ENCODE measurements at regions not wholly inside any gene's neighbourhood (a gene's known extent, or its start where the extent isn't known, plus 50 kb on each side); places are given as distances from the start of the nearest gene placed in this dataset.

- H3K27me3 Mint-ChIP-seq (ENCODE audit: insufficient read depth, low read depth, poor library complexity): peaks cover 3% of the 10 kb centered on the region
- Histone ChIP-seq H3K27ac (ENCODE audit: low read depth) (no peak overlapping the region), H3K79me2 (replicated peaks; ENCODE audit: insufficient read depth) (no peaks in the 10 kb centered on the region), H3K9me2 (ENCODE audit: insufficient read depth) (no peaks in the 10 kb centered on the region), H2AFZ (no peak overlapping the region), H3K27me3 (ENCODE audit: insufficient read depth) (no peaks in the 10 kb centered on the region), H3K36me3 (ENCODE audit: insufficient read depth) (no peaks in the 10 kb centered on the region), H3K4me3 (no peak overlapping the region), H4K20me1 (replicated peaks; ENCODE audit: insufficient read depth) (no peaks in the 10 kb centered on the region), H3K4me1 (ENCODE audit: insufficient read depth) (peaks cover 21% of the 10 kb centered on the region), H3F3A (replicated peaks; ENCODE audit: low read depth) (no peaks in the 10 kb centered on the region), H3K4me2 (no peak overlapping the region)
- H3K4me3 Mint-ChIP-seq: no peak overlapping the region
- ATAC-seq (no peak), DNase-seq (ENCODE audit: low spot score) (no peak)
- no peak overlapping the region for H3K27ac Mint-ChIP-seq
- H3K36me3 Mint-ChIP-seq (ENCODE audit: low read depth): no peaks in the 10 kb centered on the region
- TF ChIP-seq EZH2 (IDR thresholded peaks at IDR 0.05; ENCODE audit: low read depth, unreplicated experiment) (no peak), POLR2AphosphoS5 (IDR thresholded peaks at IDR 0.05; ENCODE audit: low read depth) (no peak), REST (IDR thresholded peaks at IDR 0.05; ENCODE audit: unreplicated experiment) (no peak), STAT1 (IDR thresholded peaks at IDR 0.05; ENCODE audit: unreplicated experiment) (no peak), ETS1 (IDR thresholded peaks at IDR 0.05) (no peak), EZH2phosphoT487 (IDR thresholded peaks at IDR 0.05; ENCODE audit: unreplicated experiment) (no peak), NANOG (IDR thresholded peaks at IDR 0.05; ENCODE audit: borderline replicate concordance) (no peak), CREB1 (CRISPR knock-in tag; IDR thresholded peaks at IDR 0.05; ENCODE audit: low read depth) (no peak), ZNF331 (CRISPR knock-in tag; IDR thresholded peaks at IDR 0.05; ENCODE audit: low read depth) (no peak), JUNB (IDR thresholded peaks at IDR 0.05; ENCODE audit: unreplicated experiment) (no peak), ZNF114 (CRISPR knock-in tag; IDR thresholded peaks at IDR 0.05) (no peak)
- TF ChIP-seq, protein P1, sequence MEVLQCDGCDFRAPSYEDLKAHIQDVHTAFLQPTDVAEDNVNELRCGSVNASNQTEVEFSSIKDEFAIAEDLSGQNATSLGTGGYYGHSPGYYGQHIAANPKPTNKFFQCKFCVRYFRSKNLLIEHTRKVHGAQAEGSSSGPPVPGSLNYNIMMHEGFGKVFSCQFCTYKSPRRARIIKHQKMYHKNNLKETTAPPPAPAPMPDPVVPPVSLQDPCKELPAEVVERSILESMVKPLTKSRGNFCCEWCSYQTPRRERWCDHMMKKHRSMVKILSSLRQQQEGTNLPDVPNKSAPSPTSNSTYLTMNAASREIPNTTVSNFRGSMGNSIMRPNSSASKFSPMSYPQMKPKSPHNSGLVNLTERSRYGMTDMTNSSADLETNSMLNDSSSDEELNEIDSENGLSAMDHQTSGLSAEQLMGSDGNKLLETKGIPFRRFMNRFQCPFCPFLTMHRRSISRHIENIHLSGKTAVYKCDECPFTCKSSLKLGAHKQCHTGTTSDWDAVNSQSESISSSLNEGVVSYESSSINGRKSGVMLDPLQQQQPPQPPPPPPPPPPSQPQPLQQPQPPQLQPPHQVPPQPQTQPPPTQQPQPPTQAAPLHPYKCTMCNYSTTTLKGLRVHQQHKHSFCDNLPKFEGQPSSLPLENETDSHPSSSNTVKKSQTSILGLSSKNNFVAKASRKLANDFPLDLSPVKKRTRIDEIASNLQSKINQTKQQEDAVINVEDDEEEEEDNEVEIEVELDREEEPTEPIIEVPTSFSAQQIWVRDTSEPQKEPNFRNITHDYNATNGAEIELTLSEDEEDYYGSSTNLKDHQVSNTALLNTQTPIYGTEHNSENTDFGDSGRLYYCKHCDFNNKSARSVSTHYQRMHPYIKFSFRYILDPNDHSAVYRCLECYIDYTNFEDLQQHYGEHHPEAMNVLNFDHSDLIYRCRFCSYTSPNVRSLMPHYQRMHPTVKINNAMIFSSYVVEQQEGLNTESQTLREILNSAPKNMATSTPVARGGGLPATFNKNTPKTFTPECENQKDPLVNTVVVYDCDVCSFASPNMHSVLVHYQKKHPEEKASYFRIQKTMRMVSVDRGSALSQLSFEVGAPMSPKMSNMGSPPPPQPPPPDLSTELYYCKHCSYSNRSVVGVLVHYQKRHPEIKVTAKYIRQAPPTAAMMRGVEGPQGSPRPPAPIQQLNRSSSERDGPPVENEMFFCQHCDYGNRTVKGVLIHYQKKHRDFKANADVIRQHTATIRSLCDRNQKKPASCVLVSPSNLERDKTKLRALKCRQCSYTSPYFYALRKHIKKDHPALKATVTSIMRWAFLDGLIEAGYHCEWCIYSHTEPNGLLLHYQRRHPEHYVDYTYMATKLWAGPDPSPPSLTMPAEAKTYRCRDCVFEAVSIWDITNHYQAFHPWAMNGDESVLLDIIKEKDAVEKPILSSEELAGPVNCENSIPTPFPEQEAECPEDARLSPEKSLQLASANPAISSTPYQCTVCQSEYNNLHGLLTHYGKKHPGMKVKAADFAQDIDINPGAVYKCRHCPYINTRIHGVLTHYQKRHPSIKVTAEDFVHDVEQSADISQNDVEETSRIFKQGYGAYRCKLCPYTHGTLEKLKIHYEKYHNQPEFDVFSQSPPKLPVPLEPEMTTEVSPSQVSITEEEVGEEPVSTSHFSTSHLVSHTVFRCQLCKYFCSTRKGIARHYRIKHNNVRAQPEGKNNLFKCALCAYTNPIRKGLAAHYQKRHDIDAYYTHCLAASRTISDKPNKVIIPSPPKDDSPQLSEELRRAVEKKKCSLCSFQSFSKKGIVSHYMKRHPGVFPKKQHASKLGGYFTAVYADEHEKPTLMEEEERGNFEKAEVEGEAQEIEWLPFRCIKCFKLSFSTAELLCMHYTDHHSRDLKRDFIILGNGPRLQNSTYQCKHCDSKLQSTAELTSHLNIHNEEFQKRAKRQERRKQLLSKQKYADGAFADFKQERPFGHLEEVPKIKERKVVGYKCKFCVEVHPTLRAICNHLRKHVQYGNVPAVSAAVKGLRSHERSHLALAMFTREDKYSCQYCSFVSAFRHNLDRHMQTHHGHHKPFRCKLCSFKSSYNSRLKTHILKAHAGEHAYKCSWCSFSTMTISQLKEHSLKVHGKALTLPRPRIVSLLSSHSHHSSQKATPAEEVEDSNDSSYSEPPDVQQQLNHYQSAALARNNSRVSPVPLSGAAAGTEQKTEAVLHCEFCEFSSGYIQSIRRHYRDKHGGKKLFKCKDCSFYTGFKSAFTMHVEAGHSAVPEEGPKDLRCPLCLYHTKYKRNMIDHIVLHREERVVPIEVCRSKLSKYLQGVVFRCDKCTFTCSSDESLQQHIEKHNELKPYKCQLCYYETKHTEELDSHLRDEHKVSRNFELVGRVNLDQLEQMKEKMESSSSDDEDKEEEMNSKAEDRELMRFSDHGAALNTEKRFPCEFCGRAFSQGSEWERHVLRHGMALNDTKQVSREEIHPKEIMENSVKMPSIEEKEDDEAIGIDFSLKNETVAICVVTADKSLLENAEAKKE (CRISPR knock-in tag; IDR thresholded peaks at IDR 0.05): no peak
- TF ChIP-seq, protein P2, sequence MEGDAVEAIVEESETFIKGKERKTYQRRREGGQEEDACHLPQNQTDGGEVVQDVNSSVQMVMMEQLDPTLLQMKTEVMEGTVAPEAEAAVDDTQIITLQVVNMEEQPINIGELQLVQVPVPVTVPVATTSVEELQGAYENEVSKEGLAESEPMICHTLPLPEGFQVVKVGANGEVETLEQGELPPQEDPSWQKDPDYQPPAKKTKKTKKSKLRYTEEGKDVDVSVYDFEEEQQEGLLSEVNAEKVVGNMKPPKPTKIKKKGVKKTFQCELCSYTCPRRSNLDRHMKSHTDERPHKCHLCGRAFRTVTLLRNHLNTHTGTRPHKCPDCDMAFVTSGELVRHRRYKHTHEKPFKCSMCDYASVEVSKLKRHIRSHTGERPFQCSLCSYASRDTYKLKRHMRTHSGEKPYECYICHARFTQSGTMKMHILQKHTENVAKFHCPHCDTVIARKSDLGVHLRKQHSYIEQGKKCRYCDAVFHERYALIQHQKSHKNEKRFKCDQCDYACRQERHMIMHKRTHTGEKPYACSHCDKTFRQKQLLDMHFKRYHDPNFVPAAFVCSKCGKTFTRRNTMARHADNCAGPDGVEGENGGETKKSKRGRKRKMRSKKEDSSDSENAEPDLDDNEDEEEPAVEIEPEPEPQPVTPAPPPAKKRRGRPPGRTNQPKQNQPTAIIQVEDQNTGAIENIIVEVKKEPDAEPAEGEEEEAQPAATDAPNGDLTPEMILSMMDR (conservative IDR thresholded peaks at IDR 0.05; ENCODE audit: low read depth in 2 of 2): no peak
- peaks cover 11% of the 10 kb centered on the region for H3K4me1 Mint-ChIP-seq
- H3K9me3 Mint-ChIP-seq: no peaks in the 10 kb centered on the region
Measured at GRCh38 chr5:17106521-17106920, 110.9 kb upstream of the BASP1 start.
